Activated B cell treated with CpG ODN at 0.5 μM for 24 hours (primary cell): ENCODE measurements at regions not wholly inside any gene's neighbourhood (a gene's known extent, or its start where the extent isn't known, plus 50 kb on each side); places are given as distances from the start of the nearest gene placed in this dataset.

Experiments
- ATAC-seq: fragments of 200-7000 bp; cut with Tn5 transposase; one replicate; pipeline ENCODE4 v1.10.0; 2021; ENCODE audit warnings: low read depth, mild to moderate bottlenecking, moderate library complexity
- CTCF ChIA-PET: fragments of 350-600 bp; sonication (Branson Sonifier 250); formaldehyde crosslinking; loops from one replicate; lab custom pipeline; 2021; ENCODE audit warnings: antibody characterized with exemption; lab: Charles Lee
- POLR2A ChIA-PET: fragments of 350-600 bp; sonication (Branson Sonifier 250); formaldehyde crosslinking; loops from one replicate; lab custom pipeline; 2021; ENCODE audit warnings: antibody characterized with exemption; lab: Charles Lee
- DNase-seq: peaks from one replicate; pipeline ENCODE4 v3.0.0; 2022
- H3K27ac Mint-ChIP-seq: one replicate; pipeline ENCODE4 v1.8.0; 2020; ENCODE audit warnings: mixed read lengths
- H3K27me3 Mint-ChIP-seq: one replicate; pipeline ENCODE4 v1.8.0; 2021; ENCODE audit warnings: mixed read lengths
- H3K36me3 Mint-ChIP-seq: one replicate; pipeline ENCODE4 v1.8.0; 2021; ENCODE audit warnings: low read depth, mixed read lengths
- H3K4me1 Mint-ChIP-seq: one replicate; pipeline ENCODE4 v1.8.0; 2021; ENCODE audit warnings: mixed read lengths
- H3K4me3 Mint-ChIP-seq: one replicate; pipeline ENCODE4 v1.8.0; 2020; ENCODE audit warnings: mild to moderate bottlenecking, mixed read lengths
- H3K9me3 Mint-ChIP-seq: one replicate; pipeline ENCODE4 v1.8.0; 2020; ENCODE audit warnings: mixed read lengths
- CTCF ChIP-seq: fragments of 200-600 bp; IDR thresholded peaks from one replicate; pipeline ENCODE4 v1.8.0; 2022; ENCODE audit warnings: antibody characterized with exemption, mild to moderate bottlenecking
- intact Hi-C: fragments of 100-400 bp; cut with micrococcal nuclease; formaldehyde crosslinking; loops from one replicate; pipeline ENCODE4 v1.15.1; 2024

- ATAC-seq (no peak), DNase-seq (no peak)
- Mint-ChIP-seq H3K4me1 (no peaks in the 10 kb centered on the region), H3K27ac (no peak overlapping the region), H3K9me3 (no peaks in the 10 kb centered on the region), H3K27me3 (no peaks in the 10 kb centered on the region), H3K4me3 (no peak overlapping the region), H3K36me3 (no peaks in the 10 kb centered on the region)
- POLR2A ChIA-PET, result no interaction called here
- TF ChIP-seq CTCF, result no peak
- CTCF ChIA-PET, result no interaction called here
- intact Hi-C loops, result no loop called here
Measured at GRCh38 chr1:232538224-232538942, 91.5 kb downstream of the SIPA1L2 start.

GRCh38 chr1:232534552-232535517, 95.1 kb downstream of the SIPA1L2 start:
- Mint-ChIP-seq H3K27me3 (no peaks in the 10 kb centered on the region), H3K9me3 (no peaks in the 10 kb centered on the region), H3K36me3 (no peaks in the 10 kb centered on the region), H3K4me3 (no peak overlapping the region), H3K4me1 (no peaks in the 10 kb centered on the region), H3K27ac (no peak overlapping the region)
- no peak for ATAC-seq
- no peak for TF ChIP-seq CTCF
- ChIA-PET CTCF (no interaction called here), POLR2A (no interaction called here)
- intact Hi-C loops, result no loop called here
- DNase-seq, result no peak

- intact Hi-C loops, result no loop called here
- ChIA-PET CTCF (no interaction called here), POLR2A (no interaction called here)
- Mint-ChIP-seq H3K4me1 (no peaks in the 10 kb centered on the region), H3K27ac (no peak overlapping the region), H3K36me3 (no peaks in the 10 kb centered on the region), H3K4me3 (no peak overlapping the region), H3K9me3 (no peaks in the 10 kb centered on the region), H3K27me3 (no peaks in the 10 kb centered on the region)
- ATAC-seq, result no peak
- no peak for TF ChIP-seq CTCF
- no peak for DNase-seq
Measured at GRCh38 chr1:232533328-232533727, 96.6 kb downstream of the SIPA1L2 start.

GRCh38 chr1:232532901-232533300, 97.0 kb downstream of the SIPA1L2 start:
- ATAC-seq, result no peak
- ChIA-PET POLR2A (no interaction called here), CTCF (no interaction called here)
- Mint-ChIP-seq H3K27ac (no peak overlapping the region), H3K27me3 (no peaks in the 10 kb centered on the region), H3K4me3 (no peak overlapping the region), H3K4me1 (no peaks in the 10 kb centered on the region), H3K9me3 (no peaks in the 10 kb centered on the region), H3K36me3 (no peaks in the 10 kb centered on the region)
- TF ChIP-seq CTCF, result no peak
- intact Hi-C loops, result no loop called here
- no peak for DNase-seq

- Mint-ChIP-seq H3K27me3 (no peaks in the 10 kb centered on the region), H3K9me3 (no peaks in the 10 kb centered on the region), H3K4me3 (no peak overlapping the region), H3K4me1 (no peaks in the 10 kb centered on the region), H3K27ac (no peak overlapping the region), H3K36me3 (no peaks in the 10 kb centered on the region)
- POLR2A ChIA-PET, result no interaction called here
- CTCF ChIA-PET, result no interaction called here
- ATAC-seq (no peak), DNase-seq (no peak)
- TF ChIP-seq CTCF, result no peak
- intact Hi-C loops, result no loop called here
Measured at GRCh38 chr1:232531291-232531690, 98.6 kb downstream of the SIPA1L2 start.
